CD14-positive monocyte (primary cell): ENCODE measurements at regions not wholly inside any gene's neighbourhood (a gene's known extent, or its start where the extent isn't known, plus 50 kb on each side); places are given as distances from the start of the nearest gene placed in this dataset.

Experiments
- DNase-seq, 3 donors: peaks; one replicate each; pipeline ENCODE4 v3.0.0-alpha.2; 2011 to 2022
- H2AFZ ChIP-seq: 2 replicates; pipeline ENCODE4 v1.6.0; 2012; ENCODE audit warnings: mild to moderate bottlenecking, low read depth, low read length, inconsistent platforms; ENCODE audit not compliant: insufficient read depth, poor library complexity, severe bottlenecking
- H3K27ac ChIP-seq, 2 donors: 1 replicate in 1 of 2; 2 replicates in 1 of 2; pipeline ENCODE4 v1.5.1; 2012 to 2013; ENCODE audit warnings: low read length in 2 of 2, control low read depth in 1 of 2, inconsistent platforms in 1 of 2, low read depth in 1 of 2, mild to moderate bottlenecking in 1 of 2
- H3K27me3 ChIP-seq, 2 donors: one replicate each; pipeline versions ENCODE4 v1.6.0 to v1.6.1; 2011 to 2013; ENCODE audit warnings: low read length in 2 of 2; ENCODE audit not compliant: control insufficient read depth in 2 of 2, insufficient read depth in 2 of 2
- H3K36me3 ChIP-seq, 2 donors: replicated peaks in 1 of 2; 1 replicate in 1 of 2; 2 replicates in 1 of 2; pipeline versions ENCODE4 v1.5.1 to v1.6.1; 2012 to 2013; ENCODE audit warnings: low read length in 2 of 2, control low read depth in 1 of 2, inconsistent platforms in 1 of 2, mild to moderate bottlenecking in 1 of 2; ENCODE audit not compliant: insufficient read depth in 2 of 2, control insufficient read depth in 1 of 2
- H3K4me1 ChIP-seq, 2 donors: 1 replicate in 1 of 2; 2 replicates in 1 of 2; pipeline versions ENCODE4 v1.5.1 to v1.6.1; 2012 to 2013; ENCODE audit warnings: low read length in 2 of 2, control low read depth in 1 of 2, inconsistent platforms in 1 of 2, mild to moderate bottlenecking in 1 of 2, moderate library complexity in 1 of 2; ENCODE audit not compliant: insufficient read depth in 2 of 2, control insufficient read depth in 1 of 2
- H3K4me2 ChIP-seq: replicated peaks from 2 replicates; pipeline ENCODE3; 2012; ENCODE audit warnings: low read length, moderate library complexity, mild to moderate bottlenecking; ENCODE audit not compliant: poor library complexity, severe bottlenecking; ENCODE audit errors: extremely low read depth
- H3K4me3 ChIP-seq, 3 experiments: fragments of 200-600 bp in 1 of 3; sonication (generic) in 1 of 3; replicated peaks in 1 of 3; 1 replicate in 2 of 3; 2 replicates in 1 of 3; pipeline ENCODE4 v1.5.1; 2011 to 2013; ENCODE audit warnings: low read length in 3 of 3, mild to moderate bottlenecking in 3 of 3, control low read depth in 2 of 3, low read depth in 2 of 3, inconsistent platforms in 1 of 3, moderate library complexity in 1 of 3
- H3K79me2 ChIP-seq: 2 replicates; pipeline ENCODE4 v1.6.0; 2012; ENCODE audit warnings: mild to moderate bottlenecking, control low read depth, inconsistent platforms, low read length, moderate library complexity; ENCODE audit not compliant: insufficient read depth
- H3K9ac ChIP-seq: 2 replicates; pipeline ENCODE4 v1.6.0; 2017; ENCODE audit warnings: low read length, mild to moderate bottlenecking; ENCODE audit not compliant: insufficient read depth, poor library complexity, severe bottlenecking
- H3K9me3 ChIP-seq, 2 donors: replicated peaks in 1 of 2; 1 replicate in 1 of 2; 2 replicates in 1 of 2; pipeline versions ENCODE4 v1.5.1 to v1.6.1; 2012 to 2013; ENCODE audit warnings: low read length in 2 of 2, control low read depth in 1 of 2; ENCODE audit not compliant: control insufficient read depth in 1 of 2, insufficient read depth in 1 of 2
- H4K20me1 ChIP-seq: 2 replicates; pipeline ENCODE4 v1.6.0; 2012; ENCODE audit warnings: mild to moderate bottlenecking, low read length, control low read depth, moderate library complexity; ENCODE audit not compliant: insufficient read depth
- H3K27ac Mint-ChIP-seq, 7 donors: one replicate each; pipeline ENCODE4 v1.8.0; 2020; ENCODE audit warnings: mild to moderate bottlenecking in 7 of 7, mixed read lengths in 7 of 7, moderate library complexity in 6 of 7, inconsistent platforms in 2 of 7
- H3K27me3 Mint-ChIP-seq, 3 donors: one replicate each; pipeline ENCODE4 v1.8.0; 2021 to 2022; ENCODE audit warnings: low read depth in 3 of 3, mild to moderate bottlenecking in 3 of 3, mixed read lengths in 3 of 3, moderate library complexity in 3 of 3, inconsistent platforms in 1 of 3
- H3K36me3 Mint-ChIP-seq, 2 donors: one replicate each; pipeline ENCODE4 v1.8.0; 2020; ENCODE audit warnings: mixed read lengths in 2 of 2, inconsistent platforms in 1 of 2, mild to moderate bottlenecking in 1 of 2
- H3K4me1 Mint-ChIP-seq: one replicate; pipeline ENCODE4 v1.8.0; 2020; ENCODE audit warnings: mild to moderate bottlenecking, mixed read lengths
- H3K4me3 Mint-ChIP-seq, 2 donors: one replicate each; pipeline ENCODE4 v1.8.0; 2020; ENCODE audit warnings: mild to moderate bottlenecking in 2 of 2, mixed read lengths in 2 of 2, moderate library complexity in 1 of 2
- H3K9me3 Mint-ChIP-seq, 7 donors: one replicate each; pipeline ENCODE4 v1.8.0; 2020 to 2022; ENCODE audit warnings: mixed read lengths in 7 of 7, mild to moderate bottlenecking in 6 of 7, moderate library complexity in 6 of 7, inconsistent platforms in 2 of 7
- CTCF ChIP-seq: fragments of 200-600 bp; IDR thresholded peaks from one replicate; pipeline ENCODE4 v1.8.0; 2022; ENCODE audit warnings: antibody characterized with exemption, mild to moderate bottlenecking
- WGBS: methylation state at CpG from one replicate; pipeline ENCODE4 v1.1.5; 2013; ENCODE audit warnings: missing lambda C conversion rate; ENCODE audit not compliant: insufficient coverage; 5-methylcytosine and 5-hydroxymethylcytosine counted together
- intact Hi-C, 2 donors: fragments of 100-400 bp; cut with micrococcal nuclease; formaldehyde crosslinking; loops; one replicate each; pipeline versions ENCODE4 v1.15.0 to v1.15.1; 2023

GRCh38 chr16:26261621-26262020, 569.9 kb downstream of the HS3ST4 start:
- no peaks in the 10 kb centered on the region for H3K79me2 ChIP-seq
- no peak overlapping the region for H3K27ac Mint-ChIP-seq
- no peaks in the 10 kb centered on the region for H3K36me3 ChIP-seq
- no peak overlapping the region for H3K4me2 ChIP-seq
- H3K36me3 Mint-ChIP-seq = no peaks in the 10 kb centered on the region
- no peak overlapping the region for H2AFZ ChIP-seq
- no peaks in the 10 kb centered on the region for H3K4me1 Mint-ChIP-seq
- DNase-seq = no peak
- intact Hi-C loops = no loop called here
- no peaks in the 10 kb centered on the region for H3K27me3 Mint-ChIP-seq
- no peak for TF ChIP-seq CTCF
- no peak overlapping the region for H3K4me3 ChIP-seq
- no peak overlapping the region for H3K27ac ChIP-seq
- H3K9ac ChIP-seq = no peak overlapping the region
- H3K27me3 ChIP-seq = no peaks in the 10 kb centered on the region
- no peaks in the 10 kb centered on the region for H4K20me1 ChIP-seq
- H3K9me3 ChIP-seq = no peaks in the 10 kb centered on the region
- H3K4me3 Mint-ChIP-seq = no peak overlapping the region
- peaks cover 0 to 10% (median 3%) of the 10 kb centered on the region in 7 donors for H3K9me3 Mint-ChIP-seq
- 92% methylated on average over 2 of the region's 2 CpGs for WGBS
- no peaks in the 10 kb centered on the region for H3K4me1 ChIP-seq

- H3K4me3 Mint-ChIP-seq = no peak overlapping the region
- no peak for TF ChIP-seq CTCF
- H3K27ac Mint-ChIP-seq = no peak overlapping the region
- H4K20me1 ChIP-seq = no peaks in the 10 kb centered on the region
- H3K4me3 ChIP-seq = no peak overlapping the region
- H3K27ac ChIP-seq = no peak overlapping the region
- H3K9ac ChIP-seq = no peak overlapping the region
- H2AFZ ChIP-seq = no peak overlapping the region
- peaks cover 0 to 10% (median 3%) of the 10 kb centered on the region in 7 donors for H3K9me3 Mint-ChIP-seq
- no peaks in the 10 kb centered on the region for H3K4me1 Mint-ChIP-seq
- no peaks in the 10 kb centered on the region for H3K9me3 ChIP-seq
- H3K79me2 ChIP-seq = no peaks in the 10 kb centered on the region
- no peaks in the 10 kb centered on the region for H3K4me1 ChIP-seq
- no peak for DNase-seq
- no peaks in the 10 kb centered on the region for H3K36me3 ChIP-seq
- no peaks in the 10 kb centered on the region for H3K36me3 Mint-ChIP-seq
- intact Hi-C loops = no loop called here
- no CpG with 5 or more reads among the region's 2 CpGs for WGBS
- H3K27me3 Mint-ChIP-seq = no peaks in the 10 kb centered on the region
- H3K4me2 ChIP-seq = no peak overlapping the region
- H3K27me3 ChIP-seq = no peaks in the 10 kb centered on the region
Observed at GRCh38 chr16:26263406-26263805, 571.6 kb downstream of the HS3ST4 start.
